HEK293 (cell line): ENCODE measurements at regions not wholly inside any gene's neighbourhood (a gene's known extent, or its start where the extent isn't known, plus 50 kb on each side); places are given as distances from the start of the nearest gene placed in this dataset.

Experiments
- CTCF ChIA-PET: fragments of 350-600 bp; formaldehyde crosslinking; extraction: SDS; loops from one replicate; lab custom pipeline; 2021; ENCODE audit warnings: antibody characterized with exemption; lab: Yijun Ruan, JAX
- POLR2A ChIA-PET: fragments of 300-600 bp; formaldehyde crosslinking; extraction: SDS; loops from one replicate; lab custom pipeline; 2020; ENCODE audit warnings: antibody characterized with exemption, inconsistent platforms; lab: Yijun Ruan, JAX
- H3K27ac ChIP-seq: fragments of 200-500 bp; sonication (Bioruptor generic); 2 replicates; pipeline ENCODE4 v1.5.1; 2014; ENCODE audit warnings: low read depth, low read length, control low read depth, inconsistent platforms; ENCODE audit errors: extremely low read depth
- H3K36me3 ChIP-seq, 2 experiments: fragments of 200-500 bp in 1 of 2; sonication (Bioruptor generic) in 1 of 2; 1 replicate in 1 of 2; 2 replicates in 1 of 2; pipeline ENCODE4 v1.5.1; 2014 to 2017; ENCODE audit warnings: inconsistent platforms in 2 of 2, low read length in 2 of 2; ENCODE audit not compliant: control insufficient read depth in 2 of 2, insufficient read depth in 1 of 2
- H3K4me1 ChIP-seq: fragments of 200-500 bp; sonication (Bioruptor generic); 2 replicates; pipeline ENCODE4 v1.5.1; 2014; ENCODE audit warnings: mild to moderate bottlenecking, low read length, inconsistent platforms; ENCODE audit not compliant: control insufficient read depth, insufficient read depth
- H3K4me3 ChIP-seq: 2 replicates; pipeline ENCODE4 v1.5.1; 2011; ENCODE audit warnings: low read depth, mild to moderate bottlenecking, control low read depth, low read length, moderate library complexity
- H3K9me3 ChIP-seq: fragments of 200-500 bp; sonication (Bioruptor generic); 2 replicates; pipeline ENCODE4 v1.5.1; 2014; ENCODE audit warnings: low read depth, low read length, inconsistent platforms; ENCODE audit not compliant: control insufficient read depth, insufficient read depth
- GLIS1 ChIP-seq: fragments of 450-650 bp; formaldehyde crosslinking; IDR thresholded peaks from 2 replicates; pipeline ENCODE4 v1.5.1; 2016; ENCODE audit warnings: missing biosample characterization, missing genetic modification characterization
- GLIS2 ChIP-seq: fragments of 450-650 bp; formaldehyde crosslinking; IDR thresholded peaks from 2 replicates; pipeline ENCODE4 v1.5.1; 2016; ENCODE audit warnings: missing biosample characterization, missing genetic modification characterization
- KLF16 ChIP-seq: fragments of 450-650 bp; formaldehyde crosslinking; IDR thresholded peaks from 2 replicates; pipeline ENCODE4 v1.5.1; 2017; ENCODE audit warnings: missing biosample characterization, missing genetic modification characterization
- MEIS1 ChIP-seq: sonication (generic); formaldehyde crosslinking; IDR thresholded peaks from 2 replicates; pipeline ENCODE4 v1.8.1; 2022; ENCODE audit warnings: missing genetic modification reagents, mild to moderate bottlenecking, borderline replicate concordance
- YY1 ChIP-seq: fragments of 450-650 bp; formaldehyde crosslinking; IDR thresholded peaks from 2 replicates; pipeline ENCODE4 v1.5.1; 2018; ENCODE audit warnings: missing biosample characterization, missing genetic modification characterization
- ZBTB20 ChIP-seq: fragments of 450-650 bp; formaldehyde crosslinking; IDR thresholded peaks from 2 replicates; pipeline ENCODE4 v1.5.1; 2016; ENCODE audit warnings: missing biosample characterization, missing genetic modification characterization
- ZIC2 ChIP-seq: fragments of 450-650 bp; formaldehyde crosslinking; IDR thresholded peaks from 2 replicates; pipeline ENCODE4 v1.5.1; 2016; ENCODE audit warnings: missing biosample characterization, missing genetic modification characterization
- ZNF169 ChIP-seq: fragments of 450-650 bp; formaldehyde crosslinking; IDR thresholded peaks from 2 replicates; pipeline ENCODE4 v1.5.1; 2016; ENCODE audit warnings: missing biosample characterization, missing genetic modification characterization
- ZNF19 ChIP-seq: fragments of 450-650 bp; formaldehyde crosslinking; IDR thresholded peaks from 2 replicates; pipeline ENCODE4; 2016; ENCODE audit warnings: missing biosample characterization, missing genetic modification characterization, low read depth
- ZNF658 ChIP-seq: fragments of 450-650 bp; formaldehyde crosslinking; IDR thresholded peaks from 2 replicates; pipeline ENCODE4; 2016; ENCODE audit warnings: missing biosample characterization, missing genetic modification characterization
- ZNF707 ChIP-seq: fragments of 450-650 bp; formaldehyde crosslinking; IDR thresholded peaks from 2 replicates; pipeline ENCODE4 v1.5.1; 2016; ENCODE audit warnings: missing biosample characterization, missing genetic modification characterization
- ZNF768 ChIP-seq: fragments of 450-650 bp; formaldehyde crosslinking; IDR thresholded peaks from 2 replicates; pipeline ENCODE4 v1.5.1; 2018; ENCODE audit warnings: missing biosample characterization, mild to moderate bottlenecking, missing genetic modification characterization
- ZXDB ChIP-seq: fragments of 450-650 bp; formaldehyde crosslinking; IDR thresholded peaks from 2 replicates; pipeline ENCODE4 v1.5.1; 2016; ENCODE audit warnings: missing biosample characterization, missing genetic modification characterization
- TF ChIP-seq, protein P1 (sequence below): fragments of 450-650 bp; formaldehyde crosslinking; IDR thresholded peaks from 2 replicates; pipeline ENCODE4 v1.5.1; 2016; ENCODE audit warnings: missing biosample characterization, missing genetic modification characterization
- TF ChIP-seq, protein P2 (sequence below): fragments of 450-650 bp; formaldehyde crosslinking; IDR thresholded peaks from 2 replicates; pipeline ENCODE4 v1.5.1; 2016; ENCODE audit warnings: missing biosample characterization, missing genetic modification characterization
- TF ChIP-seq, protein P3 (sequence below): fragments of 450-650 bp; formaldehyde crosslinking; IDR thresholded peaks from 2 replicates; pipeline ENCODE4 v1.5.1; 2017; ENCODE audit warnings: missing biosample characterization, missing genetic modification characterization
- TF ChIP-seq, protein P4 (sequence below): fragments of 450-650 bp; formaldehyde crosslinking; IDR thresholded peaks from 2 replicates; pipeline ENCODE4 v1.5.1; 2016; ENCODE audit warnings: missing biosample characterization, missing genetic modification characterization
- TF ChIP-seq, protein P5 (sequence below): fragments of 450-650 bp; formaldehyde crosslinking; IDR thresholded peaks from 2 replicates; pipeline ENCODE4 v1.5.1; 2017; ENCODE audit warnings: missing biosample characterization, mild to moderate bottlenecking, missing genetic modification characterization, moderate library complexity
- TF ChIP-seq, protein P6 (sequence below): fragments of 450-650 bp; formaldehyde crosslinking; IDR thresholded peaks from 2 replicates; pipeline ENCODE4 v1.5.1; 2016; ENCODE audit warnings: missing biosample characterization, missing genetic modification characterization
- TF ChIP-seq, protein P7 (sequence below): fragments of 450-650 bp; formaldehyde crosslinking; IDR thresholded peaks from 2 replicates; pipeline ENCODE4 v1.5.1; 2016; ENCODE audit warnings: missing biosample characterization, missing genetic modification characterization, low read depth

DNA sequence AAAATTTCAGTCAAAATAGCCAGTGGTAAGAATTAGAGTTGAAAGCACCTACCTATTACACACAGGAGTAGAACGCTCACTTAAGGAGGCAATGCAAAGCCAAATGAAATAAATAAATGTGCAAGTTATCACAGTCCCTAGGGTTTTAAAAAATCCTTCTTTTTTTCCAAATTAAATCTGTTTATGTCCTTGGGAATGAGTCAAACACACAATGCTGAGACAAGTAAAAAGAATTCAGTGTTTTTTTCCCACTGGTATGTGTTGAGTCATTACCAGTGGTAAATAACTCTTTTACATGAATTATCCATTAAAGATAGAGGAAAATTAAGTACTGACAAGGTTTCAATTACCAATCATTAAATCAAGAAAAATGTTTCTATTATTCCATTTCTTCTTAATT is 438.6 kb downstream of the TNS3 start (continued):
- no peak for TF ChIP-seq ZXDB (tag by site-specific recombination)
- TF ChIP-seq ZNF707: no peak
- TF ChIP-seq YY1 (tag by site-specific recombination): no peak
- TF ChIP-seq GLIS2 (tag by site-specific recombination): no peak
- TF ChIP-seq ZNF169: no peak

DNA sequence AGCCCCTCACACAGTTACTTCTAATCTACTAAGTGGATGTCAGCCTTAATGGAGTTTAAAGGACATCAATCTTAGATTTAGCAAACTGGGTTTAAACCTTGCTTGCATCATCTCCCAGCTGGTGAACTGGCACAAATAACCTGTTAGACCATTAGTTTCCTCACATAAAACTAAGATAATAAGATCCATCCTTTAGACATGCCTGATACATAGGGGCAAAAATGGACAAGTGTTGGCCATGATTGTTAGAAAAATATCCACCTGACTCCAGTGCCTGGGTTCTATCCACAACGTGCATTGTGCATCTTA is 439.1 kb downstream of the TNS3 start:
- POLR2A ChIA-PET: no interaction called here
- no peak for TF ChIP-seq ZNF19 (tag by site-specific recombination)
- TF ChIP-seq, protein P1, sequence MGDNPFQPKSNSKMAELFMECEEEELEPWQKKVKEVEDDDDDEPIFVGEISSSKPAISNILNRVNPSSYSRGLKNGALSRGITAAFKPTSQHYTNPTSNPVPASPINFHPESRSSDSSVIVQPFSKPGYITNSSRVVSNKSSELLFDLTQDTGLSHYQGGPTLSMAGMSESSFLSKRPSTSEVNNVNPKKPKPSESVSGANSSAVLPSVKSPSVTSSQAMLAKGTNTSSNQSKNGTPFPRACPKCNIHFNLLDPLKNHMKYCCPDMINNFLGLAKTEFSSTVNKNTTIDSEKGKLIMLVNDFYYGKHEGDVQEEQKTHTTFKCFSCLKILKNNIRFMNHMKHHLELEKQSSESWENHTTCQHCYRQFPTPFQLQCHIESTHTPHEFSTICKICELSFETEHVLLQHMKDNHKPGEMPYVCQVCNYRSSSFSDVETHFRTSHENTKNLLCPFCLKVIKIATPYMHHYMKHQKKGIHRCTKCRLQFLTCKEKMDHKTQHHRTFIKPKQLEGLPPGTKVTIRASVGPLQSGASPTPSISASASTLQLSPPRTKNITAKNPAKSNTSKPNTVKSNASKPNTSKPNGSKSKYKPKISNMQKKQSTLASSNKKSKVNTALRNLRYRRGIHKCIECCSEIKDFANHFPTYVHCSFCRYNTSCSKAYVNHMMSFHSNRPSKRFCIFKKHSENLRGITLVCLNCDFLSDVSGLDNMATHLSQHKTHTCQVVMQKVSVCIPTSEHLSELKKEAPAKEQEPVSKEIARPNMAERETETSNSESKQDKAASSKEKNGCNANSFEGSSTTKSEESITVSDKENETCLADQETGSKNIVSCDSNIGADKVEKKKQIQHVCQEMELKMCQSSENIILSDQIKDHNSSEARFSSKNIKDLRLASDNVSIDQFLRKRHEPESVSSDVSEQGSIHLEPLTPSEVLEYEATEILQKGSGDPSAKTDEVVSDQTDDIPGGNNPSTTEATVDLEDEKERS (tag by site-specific recombination): no peak
- TF ChIP-seq, protein P2, sequence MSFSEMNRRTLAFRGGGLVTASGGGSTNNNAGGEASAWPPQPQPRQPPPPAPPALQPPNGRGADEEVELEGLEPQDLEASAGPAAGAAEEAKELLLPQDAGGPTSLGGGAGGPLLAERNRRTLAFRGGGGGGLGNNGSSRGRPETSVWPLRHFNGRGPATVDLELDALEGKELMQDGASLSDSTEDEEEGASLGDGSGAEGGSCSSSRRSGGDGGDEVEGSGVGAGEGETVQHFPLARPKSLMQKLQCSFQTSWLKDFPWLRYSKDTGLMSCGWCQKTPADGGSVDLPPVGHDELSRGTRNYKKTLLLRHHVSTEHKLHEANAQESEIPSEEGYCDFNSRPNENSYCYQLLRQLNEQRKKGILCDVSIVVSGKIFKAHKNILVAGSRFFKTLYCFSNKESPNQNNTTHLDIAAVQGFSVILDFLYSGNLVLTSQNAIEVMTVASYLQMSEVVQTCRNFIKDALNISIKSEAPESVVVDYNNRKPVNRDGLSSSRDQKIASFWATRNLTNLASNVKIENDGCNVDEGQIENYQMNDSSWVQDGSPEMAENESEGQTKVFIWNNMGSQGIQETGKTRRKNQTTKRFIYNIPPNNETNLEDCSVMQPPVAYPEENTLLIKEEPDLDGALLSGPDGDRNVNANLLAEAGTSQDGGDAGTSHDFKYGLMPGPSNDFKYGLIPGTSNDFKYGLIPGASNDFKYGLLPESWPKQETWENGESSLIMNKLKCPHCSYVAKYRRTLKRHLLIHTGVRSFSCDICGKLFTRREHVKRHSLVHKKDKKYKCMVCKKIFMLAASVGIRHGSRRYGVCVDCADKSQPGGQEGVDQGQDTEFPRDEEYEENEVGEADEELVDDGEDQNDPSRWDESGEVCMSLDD (tag by site-specific recombination): no peak
- TF ChIP-seq KLF16 (tag by site-specific recombination): no peak
- TF ChIP-seq, protein P3, sequence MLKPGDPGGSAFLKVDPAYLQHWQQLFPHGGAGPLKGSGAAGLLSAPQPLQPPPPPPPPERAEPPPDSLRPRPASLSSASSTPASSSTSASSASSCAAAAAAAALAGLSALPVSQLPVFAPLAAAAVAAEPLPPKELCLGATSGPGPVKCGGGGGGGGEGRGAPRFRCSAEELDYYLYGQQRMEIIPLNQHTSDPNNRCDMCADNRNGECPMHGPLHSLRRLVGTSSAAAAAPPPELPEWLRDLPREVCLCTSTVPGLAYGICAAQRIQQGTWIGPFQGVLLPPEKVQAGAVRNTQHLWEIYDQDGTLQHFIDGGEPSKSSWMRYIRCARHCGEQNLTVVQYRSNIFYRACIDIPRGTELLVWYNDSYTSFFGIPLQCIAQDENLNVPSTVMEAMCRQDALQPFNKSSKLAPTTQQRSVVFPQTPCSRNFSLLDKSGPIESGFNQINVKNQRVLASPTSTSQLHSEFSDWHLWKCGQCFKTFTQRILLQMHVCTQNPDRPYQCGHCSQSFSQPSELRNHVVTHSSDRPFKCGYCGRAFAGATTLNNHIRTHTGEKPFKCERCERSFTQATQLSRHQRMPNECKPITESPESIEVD: no peak
- no peak for TF ChIP-seq MEIS1 (CRISPR knock-in tag)
- TF ChIP-seq, protein P4, sequence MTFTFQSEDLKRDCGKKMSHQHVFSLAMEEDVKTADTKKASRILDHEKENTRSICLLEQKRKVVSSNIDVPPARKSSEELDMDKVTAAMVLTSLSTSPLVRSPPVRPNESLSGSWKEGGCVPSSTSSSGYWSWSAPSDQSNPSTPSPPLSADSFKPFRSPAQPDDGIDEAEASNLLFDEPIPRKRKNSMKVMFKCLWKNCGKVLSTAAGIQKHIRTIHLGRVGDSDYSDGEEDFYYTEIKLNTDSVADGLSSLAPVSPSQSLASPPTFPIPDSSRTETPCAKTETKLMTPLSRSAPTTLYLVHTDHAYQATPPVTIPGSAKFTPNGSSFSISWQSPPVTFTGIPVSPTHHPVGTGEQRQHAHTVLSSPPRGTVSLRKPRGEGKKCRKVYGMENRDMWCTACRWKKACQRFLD: no peak
- TF ChIP-seq ZBTB20: no peak
- TF ChIP-seq, protein P5, sequence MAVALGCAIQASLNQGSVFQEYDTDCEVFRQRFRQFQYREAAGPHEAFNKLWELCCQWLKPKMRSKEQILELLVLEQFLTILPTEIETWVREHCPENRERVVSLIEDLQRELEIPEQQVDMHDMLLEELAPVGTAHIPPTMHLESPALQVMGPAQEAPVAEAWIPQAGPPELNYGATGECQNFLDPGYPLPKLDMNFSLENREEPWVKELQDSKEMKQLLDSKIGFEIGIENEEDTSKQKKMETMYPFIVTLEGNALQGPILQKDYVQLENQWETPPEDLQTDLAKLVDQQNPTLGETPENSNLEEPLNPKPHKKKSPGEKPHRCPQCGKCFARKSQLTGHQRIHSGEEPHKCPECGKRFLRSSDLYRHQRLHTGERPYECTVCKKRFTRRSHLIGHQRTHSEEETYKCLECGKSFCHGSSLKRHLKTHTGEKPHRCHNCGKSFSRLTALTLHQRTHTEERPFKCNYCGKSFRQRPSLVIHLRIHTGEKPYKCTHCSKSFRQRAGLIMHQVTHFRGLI (tag by site-specific recombination): no peak
- TF ChIP-seq ZNF658 (tag by site-specific recombination): no peak
- no peak for TF ChIP-seq GLIS1 (tag by site-specific recombination)
- TF ChIP-seq ZIC2: no peak
- no peak for TF ChIP-seq ZNF768 (tag by site-specific recombination)
- TF ChIP-seq, protein P6, sequence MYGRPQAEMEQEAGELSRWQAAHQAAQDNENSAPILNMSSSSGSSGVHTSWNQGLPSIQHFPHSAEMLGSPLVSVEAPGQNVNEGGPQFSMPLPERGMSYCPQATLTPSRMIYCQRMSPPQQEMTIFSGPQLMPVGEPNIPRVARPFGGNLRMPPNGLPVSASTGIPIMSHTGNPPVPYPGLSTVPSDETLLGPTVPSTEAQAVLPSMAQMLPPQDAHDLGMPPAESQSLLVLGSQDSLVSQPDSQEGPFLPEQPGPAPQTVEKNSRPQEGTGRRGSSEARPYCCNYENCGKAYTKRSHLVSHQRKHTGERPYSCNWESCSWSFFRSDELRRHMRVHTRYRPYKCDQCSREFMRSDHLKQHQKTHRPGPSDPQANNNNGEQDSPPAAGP (tag by site-specific recombination): no peak
- TF ChIP-seq, protein P7, sequence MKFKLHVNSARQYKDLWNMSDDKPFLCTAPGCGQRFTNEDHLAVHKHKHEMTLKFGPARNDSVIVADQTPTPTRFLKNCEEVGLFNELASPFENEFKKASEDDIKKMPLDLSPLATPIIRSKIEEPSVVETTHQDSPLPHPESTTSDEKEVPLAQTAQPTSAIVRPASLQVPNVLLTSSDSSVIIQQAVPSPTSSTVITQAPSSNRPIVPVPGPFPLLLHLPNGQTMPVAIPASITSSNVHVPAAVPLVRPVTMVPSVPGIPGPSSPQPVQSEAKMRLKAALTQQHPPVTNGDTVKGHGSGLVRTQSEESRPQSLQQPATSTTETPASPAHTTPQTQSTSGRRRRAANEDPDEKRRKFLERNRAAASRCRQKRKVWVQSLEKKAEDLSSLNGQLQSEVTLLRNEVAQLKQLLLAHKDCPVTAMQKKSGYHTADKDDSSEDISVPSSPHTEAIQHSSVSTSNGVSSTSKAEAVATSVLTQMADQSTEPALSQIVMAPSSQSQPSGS (tag by site-specific recombination): no peak
- CTCF ChIA-PET: interaction anchor here (0.6 kb wide), 1 partner anchor 1220 kb away, joined by 4 read pairs; no protein-coding TSS in a partner anchor
- Histone ChIP-seq H3K27ac (no peak overlapping the region), H3K36me3 (no peaks in the 10 kb centered on the region), H3K9me3 (no peaks in the 10 kb centered on the region), H3K4me3 (no peak overlapping the region), H3K4me1 (no peaks in the 10 kb centered on the region)
